Stimulated activated effector memory CD8-positive, alpha-beta T cell treated with anti-CD3 and anti-CD28 coated beads, Interleukin-12 subunit alpha, Interleukin-12 subunit beta, amount 100 ng/mL, for 72 hours (primary cell): ENCODE measurements at regions not wholly inside any gene's neighbourhood (a gene's known extent, or its start where the extent isn't known, plus 50 kb on each side); places are given as distances from the start of the nearest gene placed in this dataset.
"Not testable (repeated sequence)": the region's sequence is repeated elsewhere in the genome, so short reads cannot be mapped to it uniquely, and the experiment has no call there.

Source experiments
- ATAC-seq: fragments of 150-1000 bp; cut with Tn5 transposase; 2 replicates; pipeline ENCODE4 v1.10.0; 2021
- DNase-seq, 2 donors: peaks; one replicate each; pipeline ENCODE4 v3.0.0; 2021 to 2022; ENCODE audit warnings: low spot score in 2 of 2
- H3K27ac Mint-ChIP-seq: one replicate; pipeline ENCODE4 v1.8.0; 2022; ENCODE audit warnings: mild to moderate bottlenecking, mixed read lengths
- H3K36me3 Mint-ChIP-seq: one replicate; pipeline ENCODE4 v1.8.0; 2022; ENCODE audit warnings: mild to moderate bottlenecking, mixed read lengths
- H3K4me1 Mint-ChIP-seq: one replicate; pipeline ENCODE4 v1.8.0; 2022; ENCODE audit warnings: mixed read lengths
- H3K4me3 Mint-ChIP-seq: one replicate; pipeline ENCODE4 v1.8.0; 2022; ENCODE audit warnings: mild to moderate bottlenecking, mixed read lengths
- H3K9me3 Mint-ChIP-seq: one replicate; pipeline ENCODE4 v1.8.0; 2022; ENCODE audit warnings: mixed read lengths

DNA sequence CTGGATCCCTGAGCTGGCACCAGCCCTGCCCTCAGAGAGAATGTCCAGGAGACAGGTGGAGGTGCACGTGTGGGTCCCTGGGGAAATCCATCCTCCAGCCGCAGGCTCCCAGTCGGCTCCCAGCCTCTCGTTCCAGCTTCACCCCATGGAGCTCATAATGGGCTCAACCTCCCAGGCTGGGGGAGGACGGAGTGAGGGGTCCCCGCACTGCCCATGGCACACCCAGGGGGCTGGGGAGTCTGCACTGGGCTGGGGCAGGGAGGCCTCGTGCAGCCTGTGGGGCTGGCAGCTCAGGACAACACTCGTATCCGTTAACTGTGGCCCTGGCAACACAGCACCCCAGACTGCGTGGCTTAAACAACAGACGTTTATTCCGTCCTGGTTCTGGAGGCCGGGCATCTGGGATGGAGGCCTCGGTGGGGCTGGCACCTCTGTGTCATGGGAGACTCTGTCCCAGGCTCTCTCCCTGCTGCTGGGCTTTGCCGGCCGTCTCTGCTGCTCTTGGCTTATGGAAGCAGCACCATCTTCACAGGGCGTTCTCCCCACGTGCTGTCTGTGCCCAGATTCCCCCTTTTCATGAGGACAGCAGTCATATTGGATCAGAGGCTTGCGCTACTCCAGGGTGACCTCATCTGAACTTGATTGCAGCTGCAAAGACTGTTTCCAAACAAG, 223.6 kb downstream of the TMEM121 start:
- DNase-seq, H3K27ac Mint-ChIP-seq, H3K4me3 Mint-ChIP-seq, ATAC-seq, H3K9me3 Mint-ChIP-seq: not testable (repeated sequence)
- H3K4me1 Mint-ChIP-seq, result peaks cover 14% of the 10 kb centered on the region
- H3K36me3 Mint-ChIP-seq, result peaks cover 18% of the 10 kb centered on the region

GRCh38 chr14:105751291-105751751, 224.9 kb downstream of the TMEM121 start:
- not testable (repeated sequence) for DNase-seq, H3K9me3 Mint-ChIP-seq, ATAC-seq, H3K4me3 Mint-ChIP-seq, H3K27ac Mint-ChIP-seq
- peaks cover 12% of the 10 kb centered on the region for H3K36me3 Mint-ChIP-seq
- H3K4me1 Mint-ChIP-seq, result peaks cover 14% of the 10 kb centered on the region

DNA sequence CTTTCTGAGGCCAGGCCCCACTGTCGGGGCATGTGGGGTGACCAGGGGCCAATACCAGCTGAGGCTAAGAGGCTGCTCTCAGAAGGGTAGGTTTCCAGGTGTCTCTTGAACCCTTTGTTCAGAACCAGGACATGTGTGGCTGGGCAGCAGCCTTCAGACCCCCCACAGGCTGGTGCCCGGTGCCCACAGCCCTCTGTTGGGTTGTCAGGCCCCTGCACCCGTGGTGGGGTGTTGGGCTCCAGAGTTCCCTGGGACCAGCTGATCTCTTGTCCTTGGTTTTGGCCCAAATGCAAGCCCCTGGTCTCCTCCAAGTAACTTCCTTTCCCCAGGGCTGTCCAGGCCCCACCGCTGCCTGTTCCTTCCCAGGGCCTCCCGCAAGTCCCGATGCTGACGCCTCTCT, 226.0 kb downstream of the TMEM121 start:
- peaks cover 14% of the 10 kb centered on the region for H3K4me1 Mint-ChIP-seq
- not testable (repeated sequence) for H3K27ac Mint-ChIP-seq, H3K4me3 Mint-ChIP-seq

GRCh38 chr14:105760691-105761344, 234.4 kb downstream of the TMEM121 start:
- Mint-ChIP-seq H3K36me3 (no peaks in the 10 kb centered on the region), H3K4me1 (peaks cover 5% of the 10 kb centered on the region), H3K9me3 (peaks cover 8% of the 10 kb centered on the region), H3K4me3 (no peak overlapping the region), H3K27ac (no peak overlapping the region)
- ATAC-seq (peak; percentile 13), DNase-seq (no peak)

More for the DNA sequence above, 226.0 kb downstream of the TMEM121 start:
- not testable (repeated sequence) for H3K9me3 Mint-ChIP-seq, H3K36me3 Mint-ChIP-seq, DNase-seq
- ATAC-seq, result peak; percentile 33

GRCh38 chr14:105761345-105761740, 235.0 kb downstream of the TMEM121 start:
- not testable (repeated sequence) for H3K4me1 Mint-ChIP-seq, H3K27ac Mint-ChIP-seq, H3K9me3 Mint-ChIP-seq, DNase-seq, H3K4me3 Mint-ChIP-seq, H3K36me3 Mint-ChIP-seq
- peak; percentile 13 for ATAC-seq

- no peak overlapping the region for H3K27ac Mint-ChIP-seq
- no peak overlapping the region for H3K4me3 Mint-ChIP-seq
- ATAC-seq, result peak; percentile 31
- DNase-seq, result no peak
- H3K4me1 Mint-ChIP-seq, result peaks cover 5% of the 10 kb centered on the region
- no peaks in the 10 kb centered on the region for H3K36me3 Mint-ChIP-seq
- peaks cover 8% of the 10 kb centered on the region for H3K9me3 Mint-ChIP-seq
These were observed 235.5 kb downstream of the TMEM121 start for GRCh38 chr14:105761842-105762241.

GRCh38 chr14:105762262-105762661, 235.9 kb downstream of the TMEM121 start:
- not testable (repeated sequence) for H3K27ac Mint-ChIP-seq, H3K36me3 Mint-ChIP-seq, H3K4me1 Mint-ChIP-seq, H3K9me3 Mint-ChIP-seq, H3K4me3 Mint-ChIP-seq, DNase-seq
- ATAC-seq, result peak; percentile 5

DNA sequence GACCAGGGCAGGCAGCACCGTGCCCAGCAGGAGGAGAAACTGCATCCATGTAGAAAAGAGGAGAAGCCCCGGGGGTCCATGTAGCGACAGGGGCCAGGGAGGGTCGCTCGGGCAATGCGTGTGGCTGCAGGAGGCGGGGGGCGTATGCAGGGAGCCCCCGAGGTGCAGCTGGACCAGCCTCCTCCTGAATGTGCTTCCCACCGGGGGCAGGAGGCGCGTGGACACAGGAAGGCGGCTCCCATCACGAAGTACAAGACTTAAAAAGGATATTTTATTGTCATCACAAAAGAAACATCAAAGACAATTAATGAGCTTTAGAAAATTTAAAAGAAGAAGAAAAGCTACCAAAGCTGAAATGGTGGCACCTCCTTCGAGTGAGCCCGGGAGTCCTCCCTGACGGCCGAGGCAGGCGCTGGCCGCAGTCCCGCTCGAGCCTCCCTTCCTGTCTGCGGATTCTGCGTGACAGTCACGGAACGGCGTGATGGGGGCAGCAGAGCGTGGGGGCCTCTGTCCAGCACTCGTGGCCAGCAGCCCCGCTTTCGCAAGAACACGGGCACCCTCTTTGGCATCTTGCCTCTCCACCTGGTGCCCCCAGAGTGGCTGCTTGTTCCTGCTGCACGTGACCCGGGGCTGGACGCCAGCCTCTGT, 238.0 kb downstream of the TMEM121 start:
- DNase-seq, ATAC-seq, H3K4me3 Mint-ChIP-seq, H3K27ac Mint-ChIP-seq, H3K9me3 Mint-ChIP-seq, H3K36me3 Mint-ChIP-seq, H3K4me1 Mint-ChIP-seq: not testable (repeated sequence)

DNA sequence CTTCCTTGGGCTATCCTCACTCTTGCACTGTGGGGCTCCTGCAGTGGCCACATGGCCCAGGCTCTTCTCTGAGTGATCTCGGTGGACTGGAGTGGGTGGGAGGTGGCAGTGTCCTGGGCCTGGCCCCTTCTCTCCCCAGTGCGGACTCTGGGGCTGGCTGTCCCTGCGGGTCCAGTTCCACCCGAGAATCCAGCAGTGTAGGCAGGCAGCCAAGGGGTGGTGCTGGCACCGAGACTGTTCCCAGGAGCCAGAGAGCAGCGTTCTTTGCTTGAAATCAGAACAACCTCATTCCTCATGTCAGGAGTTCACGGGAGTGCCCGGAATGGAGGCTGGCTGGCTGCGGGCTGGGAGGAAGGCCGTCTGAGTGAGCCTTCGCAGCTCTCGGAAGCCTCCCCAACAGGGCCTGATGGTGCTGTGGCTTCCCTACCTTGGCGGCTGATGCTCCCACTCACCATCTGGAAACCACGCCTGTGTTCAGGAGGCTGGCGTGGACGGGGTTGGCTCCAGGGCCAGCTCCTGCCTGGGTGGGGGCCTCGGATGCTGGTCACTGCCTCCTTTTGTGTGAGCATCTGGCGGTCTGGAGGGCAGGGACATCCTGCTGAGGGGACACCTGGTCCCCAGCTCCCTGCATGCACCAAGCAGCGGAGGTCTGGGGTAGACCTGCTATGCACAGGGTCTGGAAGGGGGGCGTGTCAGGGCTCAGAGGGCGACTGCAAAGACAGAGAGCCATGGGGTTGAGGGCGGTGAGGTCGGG, 238.9 kb downstream of the TMEM121 start:
- not testable (repeated sequence) for H3K4me3 Mint-ChIP-seq, H3K36me3 Mint-ChIP-seq, DNase-seq, H3K4me1 Mint-ChIP-seq, H3K9me3 Mint-ChIP-seq, ATAC-seq, H3K27ac Mint-ChIP-seq

GRCh38 chr14:105765893-105766614, 239.7 kb downstream of the TMEM121 start:
- H3K4me1 Mint-ChIP-seq, result peaks cover 5% of the 10 kb centered on the region
- DNase-seq (no peak), ATAC-seq (peak; percentile 44)
- H3K36me3 Mint-ChIP-seq, result no peaks in the 10 kb centered on the region
- no peaks in the 10 kb centered on the region for H3K9me3 Mint-ChIP-seq
- no peak overlapping the region for H3K4me3 Mint-ChIP-seq
- H3K27ac Mint-ChIP-seq, result no peak overlapping the region

DNA sequence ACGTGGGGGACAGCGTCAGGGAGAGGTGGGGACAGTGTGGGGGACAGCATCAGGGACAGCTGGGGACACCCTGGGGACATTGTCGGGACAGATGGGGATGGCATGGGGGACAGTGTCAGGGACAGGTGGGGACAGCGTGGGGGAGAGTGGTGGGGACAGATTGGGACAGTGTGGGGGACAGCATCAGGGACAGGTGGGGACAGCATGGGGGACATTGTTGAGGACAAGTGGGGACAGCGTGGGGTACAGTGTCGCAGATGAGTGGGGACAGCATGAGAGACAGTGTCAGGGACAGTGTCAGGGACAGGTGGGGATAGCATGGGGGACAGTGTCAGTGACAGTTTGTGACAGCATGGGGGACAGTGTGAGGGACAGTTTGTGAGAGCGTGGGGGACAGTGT, 240.9 kb downstream of the TMEM121 start:
- ATAC-seq (peak; percentile 41), DNase-seq (no peak)
- Mint-ChIP-seq H3K4me3 (no peak overlapping the region), H3K9me3 (no peaks in the 10 kb centered on the region), H3K4me1 (no peaks in the 10 kb centered on the region), H3K36me3 (no peaks in the 10 kb centered on the region), H3K27ac (no peak overlapping the region)

DNA sequence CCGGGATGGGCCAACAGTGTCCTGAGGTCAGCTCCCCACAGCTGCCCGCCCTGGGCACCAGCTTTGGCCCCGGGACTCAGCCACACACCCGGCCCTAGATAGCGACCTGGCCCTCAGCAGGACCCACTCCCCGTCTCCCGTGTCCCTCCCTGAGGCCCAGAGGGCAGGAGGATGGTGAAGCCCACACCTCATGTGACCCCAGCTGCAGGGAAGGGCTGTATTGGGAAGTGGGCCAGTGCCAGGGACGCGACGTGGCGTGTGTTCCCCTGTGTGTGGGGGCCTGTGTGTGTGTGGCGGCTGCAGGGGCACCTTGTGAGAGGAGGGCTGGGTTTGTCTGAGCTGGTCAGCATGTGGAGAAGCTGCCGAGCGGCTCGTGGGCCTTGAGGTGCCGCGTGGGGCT, 241.7 kb downstream of the TMEM121 start:
- H3K4me3 Mint-ChIP-seq, H3K9me3 Mint-ChIP-seq, H3K36me3 Mint-ChIP-seq, H3K27ac Mint-ChIP-seq, DNase-seq, ATAC-seq, H3K4me1 Mint-ChIP-seq: not testable (repeated sequence)

DNA sequence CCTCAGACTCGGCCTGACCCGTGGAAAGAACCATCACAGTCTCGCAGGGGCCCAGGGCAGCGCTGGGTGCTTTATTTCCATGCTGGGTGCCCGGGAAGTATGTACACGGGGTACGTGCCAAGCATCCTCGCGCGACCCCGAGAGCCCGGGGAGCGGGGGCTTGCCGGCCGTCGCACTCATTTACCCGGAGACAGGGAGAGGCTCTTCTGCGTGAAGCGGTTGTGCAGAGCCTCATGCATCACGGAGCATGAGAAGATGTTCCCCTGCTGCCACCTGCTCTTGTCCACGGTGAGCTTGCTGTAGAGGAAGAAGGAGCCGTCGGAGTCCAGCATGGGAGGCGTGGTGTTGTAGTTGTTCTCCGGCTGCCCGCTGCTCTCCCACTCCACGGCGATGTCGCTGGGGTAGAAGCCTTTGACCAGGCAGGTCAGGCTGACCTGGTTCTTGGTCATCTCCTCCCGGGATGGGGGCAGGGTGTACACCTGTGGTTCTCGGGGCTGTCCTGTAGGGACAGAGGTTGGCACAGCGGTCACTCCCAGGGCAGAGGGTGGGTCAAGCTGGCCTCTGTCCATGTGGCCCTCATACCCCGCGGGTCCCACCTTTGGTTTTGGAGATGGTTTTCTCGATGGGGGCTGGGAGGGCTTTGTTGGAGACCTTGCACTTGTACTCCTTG, 242.8 kb downstream of the TMEM121 start:
- not testable (repeated sequence) for H3K9me3 Mint-ChIP-seq, H3K4me3 Mint-ChIP-seq, ATAC-seq, H3K4me1 Mint-ChIP-seq, DNase-seq, H3K27ac Mint-ChIP-seq, H3K36me3 Mint-ChIP-seq

- H3K36me3 Mint-ChIP-seq, result peaks cover 12% of the 10 kb centered on the region
- H3K27ac Mint-ChIP-seq, ATAC-seq, H3K9me3 Mint-ChIP-seq, H3K4me3 Mint-ChIP-seq, DNase-seq, H3K4me1 Mint-ChIP-seq: not testable (repeated sequence)
These were observed 244.3 kb downstream of the TMEM121 start for GRCh38 chr14:105770619-105771216.
